CD4-positive, alpha-beta T cell treated with Interleukin-4 for 1 hour (primary cell): ENCODE measurements at regions not wholly inside any gene's neighbourhood (a gene's known extent, or its start where the extent isn't known, plus 50 kb on each side); places are given as distances from the start of the nearest gene placed in this dataset.
"Not testable (repeated sequence)": the region's sequence is repeated elsewhere in the genome, so short reads cannot be mapped to it uniquely, and the experiment has no call there.

Source experiments
- DNase-seq, 2 donors: peaks; one replicate each; pipeline ENCODE4 v3.0.0-alpha.2; 2020 to 2022

DNA sequence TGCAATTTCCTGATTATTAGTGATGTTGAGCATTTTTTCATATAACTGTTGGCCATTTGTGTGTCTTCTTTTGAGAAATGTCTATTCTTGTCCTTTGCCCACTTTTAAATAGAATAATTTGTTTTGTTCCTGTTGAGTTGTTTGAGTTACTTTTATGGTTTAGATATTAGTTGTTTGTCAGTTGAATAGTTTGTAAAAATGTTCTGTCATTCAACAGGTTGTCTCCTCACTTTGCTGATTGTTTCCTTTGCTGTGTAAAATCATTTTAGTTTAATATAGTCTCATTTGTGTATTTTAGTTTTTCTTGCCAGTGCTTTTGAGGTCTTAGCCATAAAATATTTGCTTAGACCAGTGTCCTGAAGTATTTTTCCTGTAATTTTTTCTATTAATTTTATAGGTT, 181.8 kb upstream of the GLRA2 start:
- DNase-seq, result no peak

- DNase-seq, result no peak
Measured at GRCh38 chrX:14344172-14344940, 185.0 kb upstream of the GLRA2 start.

- DNase-seq, result no peak
Measured at GRCh38 chrX:14309431-14309830, 219.9 kb upstream of the GLRA2 start.

DNA sequence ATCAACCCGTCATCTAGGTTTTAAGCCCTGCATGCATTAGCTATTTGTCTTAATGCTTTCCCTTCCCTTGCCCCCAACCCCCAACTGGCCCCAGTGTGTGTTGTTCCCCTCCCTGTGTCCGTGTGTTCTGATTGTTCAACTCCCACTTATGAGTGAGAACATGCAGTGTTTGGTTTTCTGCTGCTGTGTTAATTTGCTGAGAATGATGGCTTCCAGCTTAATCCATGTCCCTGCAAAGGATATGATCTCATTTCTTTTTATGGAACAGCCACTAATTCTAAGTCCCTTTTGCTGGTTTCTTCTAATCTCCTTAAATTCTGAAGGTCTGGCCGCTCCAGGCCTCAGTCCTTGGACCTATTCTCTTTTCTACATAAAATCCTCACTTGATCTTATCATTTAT, 220.4 kb upstream of the GLRA2 start:
- not testable (repeated sequence) for DNase-seq

- DNase-seq, result no peak
Measured at GRCh38 chrX:14303891-14304290, 225.4 kb upstream of the GLRA2 start.

- not testable (repeated sequence) for DNase-seq
Measured at GRCh38 chrX:14302561-14302960, 226.8 kb upstream of the GLRA2 start.

- no peak for DNase-seq
Measured at GRCh38 chrX:14300376-14300775, 229.0 kb upstream of the GLRA2 start.

GRCh38 chrX:14295426-14295825, 233.9 kb upstream of the GLRA2 start:
- no peak for DNase-seq

DNA sequence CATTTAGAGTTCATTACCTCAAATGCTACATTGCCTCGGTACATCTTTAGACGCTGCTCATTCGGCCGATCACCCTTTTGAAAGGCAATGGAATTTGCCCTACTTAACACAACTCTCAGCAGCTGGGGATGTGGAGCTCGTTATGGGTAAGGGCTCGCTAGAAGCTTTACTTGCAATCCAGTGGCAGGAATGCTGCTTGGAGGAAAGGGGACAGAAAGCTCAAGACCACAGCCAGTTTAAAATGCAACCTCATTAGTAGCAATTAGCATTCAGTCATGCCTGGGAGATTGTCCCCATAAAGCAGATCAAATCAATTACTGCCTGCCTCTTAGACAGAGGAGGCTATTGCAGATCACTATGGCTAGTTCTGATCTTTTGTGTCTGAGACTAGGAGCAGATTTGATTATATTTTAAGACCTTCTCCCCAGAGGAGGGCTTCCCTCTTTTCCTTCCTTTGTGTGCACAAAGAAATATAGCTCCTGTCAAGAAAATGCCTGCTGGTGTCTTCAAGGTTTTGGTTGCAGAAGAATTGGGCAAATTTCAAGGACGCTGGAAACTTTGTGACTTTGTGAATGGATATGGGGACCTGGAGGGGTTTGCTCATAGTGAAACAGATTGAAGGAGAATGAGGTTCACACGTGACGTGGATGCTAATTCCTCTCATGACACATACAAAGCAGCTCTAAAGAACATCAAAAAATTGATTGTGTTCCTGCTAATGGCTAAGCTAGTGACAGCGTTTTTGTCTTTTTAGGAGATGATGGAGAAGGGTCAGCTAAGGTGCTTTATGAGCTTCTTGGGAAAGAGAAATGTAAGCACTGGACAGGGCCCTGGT, 237.5 kb upstream of the GLRA2 start:
- DNase-seq, result no peak

GRCh38 chrX:14290335-14290734, 239.0 kb upstream of the GLRA2 start:
- DNase-seq, result no peak

- no peak for DNase-seq
Measured at GRCh38 chrX:14274691-14275090, 245.0 kb upstream of the GEMIN8 start.

DNA sequence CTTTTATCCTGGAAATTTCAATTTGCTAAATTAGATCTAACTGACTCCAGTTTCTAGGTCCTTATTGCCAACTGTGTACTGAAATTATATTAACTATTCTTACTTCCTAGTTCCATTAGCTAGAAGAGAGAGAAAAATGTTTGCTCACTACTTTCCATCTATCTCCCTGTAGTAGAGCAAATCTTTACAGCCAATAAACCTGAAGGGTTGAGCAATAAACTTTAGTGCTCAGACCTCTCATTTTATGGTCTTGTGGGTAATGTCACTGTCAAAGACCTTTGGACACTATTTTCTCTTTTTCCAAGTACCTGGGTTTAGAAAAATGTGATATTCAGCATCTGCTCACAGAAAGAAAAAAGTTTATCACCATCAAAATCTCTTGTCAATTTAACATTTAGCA, 237.5 kb upstream of the GEMIN8 start:
- DNase-seq, result no peak

DNA sequence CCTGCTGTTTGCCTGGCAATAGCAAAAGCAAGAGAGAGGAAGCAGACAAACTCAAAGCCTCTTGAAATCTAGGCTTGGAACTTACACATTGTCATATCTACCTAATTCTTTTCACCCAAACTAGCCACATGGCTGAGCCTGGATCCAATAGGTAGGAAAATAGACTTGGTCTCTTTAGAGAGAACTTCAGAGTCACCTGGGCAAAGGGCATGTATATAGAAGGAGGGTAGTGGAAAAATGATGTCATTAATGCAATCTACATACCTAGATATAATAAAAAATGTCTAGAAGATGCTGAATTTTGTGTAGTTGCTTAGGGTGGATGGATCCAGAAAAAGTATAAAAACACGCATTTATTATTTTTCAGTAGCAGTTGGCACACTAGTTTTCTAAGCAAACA, 237.0 kb upstream of the GEMIN8 start:
- no peak for DNase-seq

DNA sequence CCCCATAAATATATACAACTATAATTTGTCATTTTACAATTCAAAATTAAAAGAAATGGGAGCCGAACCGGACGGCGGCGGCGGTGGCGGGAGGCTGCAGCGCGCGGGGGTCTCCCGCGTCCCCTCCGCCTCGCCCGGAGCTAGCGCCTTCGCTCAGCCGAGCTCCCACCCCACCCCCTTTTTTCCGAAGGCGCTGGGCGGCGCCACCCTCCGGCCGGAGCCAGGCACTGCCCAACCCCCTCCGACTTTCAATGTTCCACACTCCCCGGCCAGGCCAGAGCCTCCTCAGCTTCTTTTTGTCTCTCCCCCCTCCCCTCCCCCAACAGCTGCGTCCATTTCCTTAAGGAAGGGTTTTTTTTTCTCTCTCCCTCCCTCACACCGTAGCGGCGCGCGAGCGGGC, 214.1 kb upstream of the GEMIN8 start:
- DNase-seq, result no peak

GRCh38 chrX:14235004-14235403, 205.3 kb upstream of the GEMIN8 start:
- no peak for DNase-seq

- no peak for DNase-seq
Measured at GRCh38 chrX:14232688-14233087, 203.0 kb upstream of the GEMIN8 start.

GRCh38 chrX:14228611-14229010, 198.9 kb upstream of the GEMIN8 start:
- no peak for DNase-seq

GRCh38 chrX:14220386-14220944, 190.8 kb upstream of the GEMIN8 start:
- DNase-seq, result no peak

GRCh38 chrX:14209034-14209433, 179.3 kb upstream of the GEMIN8 start:
- DNase-seq, result no peak

GRCh38 chrX:14194711-14195110, 165.0 kb upstream of the GEMIN8 start:
- no peak for DNase-seq

DNA sequence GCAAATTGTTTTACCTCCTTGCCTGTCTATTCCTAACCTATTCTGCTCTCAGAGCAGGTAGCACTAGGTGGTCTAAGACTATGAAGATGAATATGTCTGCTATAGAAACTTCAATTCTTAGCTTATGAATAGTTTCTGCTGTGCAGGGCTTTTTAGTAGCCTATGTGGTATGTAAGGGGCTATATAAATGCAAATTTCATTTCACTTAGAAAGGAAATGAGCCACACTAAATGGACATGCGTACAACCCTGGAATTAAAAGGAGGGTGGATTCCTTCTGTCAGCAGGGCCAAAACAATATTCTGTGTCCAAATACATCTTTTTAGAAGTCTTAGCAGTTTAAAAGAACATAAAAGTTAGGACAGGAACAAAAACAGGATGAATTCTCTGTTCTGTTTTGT, 163.9 kb upstream of the GEMIN8 start:
- DNase-seq, result no peak

- no peak for DNase-seq
Measured at GRCh38 chrX:14173873-14174272, 144.2 kb upstream of the GEMIN8 start.

- DNase-seq, result no peak
Measured at GRCh38 chrX:14164828-14165227, 135.1 kb upstream of the GEMIN8 start.

- DNase-seq, result no peak
Measured at GRCh38 chrX:14125462-14125861, 95.8 kb upstream of the GEMIN8 start.
